ENCODE measurements at regions not wholly inside any gene's neighbourhood (a gene's known extent, or its start where the extent isn't known, plus 50 kb on each side); places are given as distances from the start of the nearest gene placed in this dataset.

DNA sequence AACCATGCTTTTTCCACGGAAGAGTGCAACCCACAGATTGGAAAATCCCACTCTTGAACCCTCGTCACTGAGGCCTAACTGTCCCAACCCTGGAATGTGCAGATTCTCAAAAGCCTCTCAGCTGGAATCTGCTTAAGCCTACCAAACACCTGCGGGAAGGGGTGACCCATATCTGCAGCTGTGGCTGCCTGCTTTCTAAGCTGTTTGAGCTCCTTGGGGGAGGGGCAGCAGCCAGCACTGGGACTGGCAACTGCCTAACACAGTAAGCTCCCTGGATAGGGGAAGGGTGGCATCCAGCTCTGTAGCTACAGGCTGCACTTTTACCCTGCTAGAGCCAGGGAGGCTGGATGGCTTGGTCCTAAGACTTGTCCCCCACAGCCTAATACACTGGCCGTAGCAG lies 579.6 kb downstream of the COL12A1 start:
- TF ChIP-seq YY1 (IDR thresholded peaks at IDR 0.05; ENCODE audit: low read depth): no peak
- no peak for TF ChIP-seq TAF1 (IDR thresholded peaks at IDR 0.05; ENCODE audit: low read depth)
- TF ChIP-seq CREB1 (IDR thresholded peaks at IDR 0.05; ENCODE audit: low read depth): no peak
- TF ChIP-seq RAD21 (IDR thresholded peaks at IDR 0.05; ENCODE audit: low read depth): no peak
- no peak for TF ChIP-seq TEAD4 (IDR thresholded peaks at IDR 0.05)
- TF ChIP-seq CEBPB (IDR thresholded peaks at IDR 0.05): no peak
- TF ChIP-seq TCF12 (IDR thresholded peaks at IDR 0.05; ENCODE audit: low read depth): no peak
- TF ChIP-seq, protein P1, sequence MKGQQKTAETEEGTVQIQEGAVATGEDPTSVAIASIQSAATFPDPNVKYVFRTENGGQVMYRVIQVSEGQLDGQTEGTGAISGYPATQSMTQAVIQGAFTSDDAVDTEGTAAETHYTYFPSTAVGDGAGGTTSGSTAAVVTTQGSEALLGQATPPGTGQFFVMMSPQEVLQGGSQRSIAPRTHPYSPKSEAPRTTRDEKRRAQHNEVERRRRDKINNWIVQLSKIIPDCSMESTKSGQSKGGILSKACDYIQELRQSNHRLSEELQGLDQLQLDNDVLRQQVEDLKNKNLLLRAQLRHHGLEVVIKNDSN (IDR thresholded peaks at IDR 0.05): no peak
- no peak for TF ChIP-seq EP300 (IDR thresholded peaks at IDR 0.05; ENCODE audit: borderline replicate concordance)

Data from Ishikawa (cell line).